ENCODE measurements at regions not wholly inside any gene's neighbourhood (a gene's known extent, or its start where the extent isn't known, plus 50 kb on each side); places are given as distances from the start of the nearest gene placed in this dataset.

DNA sequence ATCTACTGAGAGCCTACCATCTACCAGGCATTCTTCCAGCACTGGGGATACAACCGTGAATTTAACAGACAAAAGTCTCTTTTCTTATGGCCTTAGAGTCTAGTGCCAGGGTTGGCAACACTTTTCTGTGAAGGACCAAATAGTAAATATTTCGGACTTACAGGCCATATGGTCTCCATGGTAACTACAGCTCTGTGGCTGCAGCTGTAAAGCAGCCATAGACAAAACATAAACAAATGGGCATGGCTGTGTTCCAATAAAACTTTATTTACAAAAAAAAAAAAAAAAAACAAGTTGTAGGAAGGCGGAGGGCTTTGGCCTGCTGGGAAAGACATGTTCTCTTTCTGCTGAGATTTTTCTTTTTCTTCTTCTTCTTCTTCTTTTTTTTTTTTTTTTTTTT lies 98.7 kb downstream of the ABCC12 start:
- POLR2A ChIA-PET, result interaction anchor here (0.6 kb wide), 1 partner anchor 14 kb away, joined by 3 read pairs; no protein-coding TSS in a partner anchor
- H3K36me3 Mint-ChIP-seq (ENCODE audit: insufficient read depth, unreplicated experiment), result peaks cover 6% of the 10 kb centered on the region
- no peak overlapping the region for H3K27ac Mint-ChIP-seq (ENCODE audit: unreplicated experiment)
- BruUV-seq (replicated peaks), result no TSS peak
- no peak overlapping the region for H3K4me3 Mint-ChIP-seq (ENCODE audit: unreplicated experiment)
- CTCF ChIA-PET, result interaction anchor here (0.7 kb wide), 1 partner anchor 169 kb away, joined by 6 read pairs; no protein-coding TSS in a partner anchor
- H3K4me3 ChIP-seq (ENCODE audit: low read depth, low read length), result no peak overlapping the region
- H3K27me3 ChIP-seq (replicated peaks; ENCODE audit: control insufficient read depth, insufficient read depth, low read length), result no peaks in the 10 kb centered on the region
- TF ChIP-seq, protein P1, sequence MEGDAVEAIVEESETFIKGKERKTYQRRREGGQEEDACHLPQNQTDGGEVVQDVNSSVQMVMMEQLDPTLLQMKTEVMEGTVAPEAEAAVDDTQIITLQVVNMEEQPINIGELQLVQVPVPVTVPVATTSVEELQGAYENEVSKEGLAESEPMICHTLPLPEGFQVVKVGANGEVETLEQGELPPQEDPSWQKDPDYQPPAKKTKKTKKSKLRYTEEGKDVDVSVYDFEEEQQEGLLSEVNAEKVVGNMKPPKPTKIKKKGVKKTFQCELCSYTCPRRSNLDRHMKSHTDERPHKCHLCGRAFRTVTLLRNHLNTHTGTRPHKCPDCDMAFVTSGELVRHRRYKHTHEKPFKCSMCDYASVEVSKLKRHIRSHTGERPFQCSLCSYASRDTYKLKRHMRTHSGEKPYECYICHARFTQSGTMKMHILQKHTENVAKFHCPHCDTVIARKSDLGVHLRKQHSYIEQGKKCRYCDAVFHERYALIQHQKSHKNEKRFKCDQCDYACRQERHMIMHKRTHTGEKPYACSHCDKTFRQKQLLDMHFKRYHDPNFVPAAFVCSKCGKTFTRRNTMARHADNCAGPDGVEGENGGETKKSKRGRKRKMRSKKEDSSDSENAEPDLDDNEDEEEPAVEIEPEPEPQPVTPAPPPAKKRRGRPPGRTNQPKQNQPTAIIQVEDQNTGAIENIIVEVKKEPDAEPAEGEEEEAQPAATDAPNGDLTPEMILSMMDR (IDR thresholded peaks at IDR 0.05; ENCODE audit: insufficient read depth in 1 of 2, low read depth in 1 of 2, low read length in 1 of 2, severe bottlenecking in 1 of 2, unreplicated experiment in 1 of 2), result no peak
- H3K27me3 Mint-ChIP-seq (ENCODE audit: insufficient read depth, unreplicated experiment), result no peaks in the 10 kb centered on the region
- intact Hi-C loops (cut with micrococcal nuclease; ENCODE audit: unreplicated experiment), result loop anchor here (10.0 kb wide), 1 partner anchor 82 kb away; no protein-coding TSS in a partner anchor
- H3K4me1 Mint-ChIP-seq (ENCODE audit: low read depth, unreplicated experiment), result peaks cover 22% of the 10 kb centered on the region
- no peaks in the 10 kb centered on the region for H3K36me3 ChIP-seq (ENCODE audit: control insufficient read depth, insufficient read depth, low read length)
- DNase-seq, result no peak
- peaks cover 27% of the 10 kb centered on the region for H3K4me1 ChIP-seq
- no peaks in the 10 kb centered on the region for H3K9me3 Mint-ChIP-seq (ENCODE audit: unreplicated experiment)
- H3K9me3 ChIP-seq, result no peaks in the 10 kb centered on the region

DNA sequence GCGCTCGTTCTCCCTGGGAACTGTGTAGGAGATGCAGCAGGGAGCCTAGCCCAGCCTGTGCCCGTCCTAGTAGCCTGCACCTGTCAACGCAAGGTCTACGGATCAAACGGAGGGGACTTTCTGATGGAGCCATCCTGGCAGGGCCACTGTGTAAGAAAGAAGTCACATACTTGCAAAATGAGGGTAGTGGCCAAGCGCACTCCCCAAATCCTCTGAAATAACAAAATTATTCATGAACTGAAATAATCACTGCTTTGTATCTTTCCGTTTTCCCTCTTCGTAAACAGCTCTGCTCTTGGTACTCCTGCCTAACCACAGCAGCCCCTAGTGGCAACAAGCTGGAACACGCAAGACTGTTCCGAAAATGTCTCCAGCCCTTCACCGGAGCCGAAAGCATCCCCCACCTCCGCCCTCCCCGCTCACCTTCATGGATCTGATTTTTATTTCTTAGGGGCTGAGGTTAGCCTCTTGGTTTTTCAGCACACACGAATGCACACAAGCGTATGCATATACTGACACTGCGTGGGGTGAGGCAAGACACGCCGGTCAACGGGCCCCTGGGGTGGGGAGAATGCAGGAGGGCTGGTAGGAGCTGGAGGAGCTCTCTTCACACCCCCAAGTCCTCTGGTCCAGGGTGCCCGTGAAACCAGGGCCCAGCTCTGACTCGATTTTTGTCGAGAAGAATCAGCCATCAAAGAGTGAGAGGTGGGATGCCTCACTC lies 100.8 kb downstream of the ABCC12 start:
- Histone ChIP-seq H3K4me3 (ENCODE audit: low read depth, low read length) (no peak overlapping the region), H3K36me3 (ENCODE audit: control insufficient read depth, insufficient read depth, low read length) (no peaks in the 10 kb centered on the region), H3K4me1 (peaks cover 35% of the 10 kb centered on the region), H3K9me3 (no peaks in the 10 kb centered on the region), H3K27me3 (replicated peaks; ENCODE audit: control insufficient read depth, insufficient read depth, low read length) (no peaks in the 10 kb centered on the region)
- Mint-ChIP-seq H3K27me3 (ENCODE audit: insufficient read depth, unreplicated experiment) (no peaks in the 10 kb centered on the region), H3K27ac (ENCODE audit: unreplicated experiment) (peak overlapping the region; percentile 57), H3K4me3 (ENCODE audit: unreplicated experiment) (no peak overlapping the region), H3K9me3 (ENCODE audit: unreplicated experiment) (no peaks in the 10 kb centered on the region), H3K36me3 (ENCODE audit: insufficient read depth, unreplicated experiment) (peaks cover 6% of the 10 kb centered on the region), H3K4me1 (ENCODE audit: low read depth, unreplicated experiment) (peaks cover 25% of the 10 kb centered on the region)
- POLR2A ChIA-PET, result no interaction called here
- CTCF ChIA-PET, result interaction anchor here (1.0 to 1.3 kb wide), 3 partner anchors 15 to 913 kb away, joined by 3 to 5 read pairs (median 3); no protein-coding TSS in a partner anchor
- DNase-seq, result peak; percentile 44 to 47
- intact Hi-C loops (cut with micrococcal nuclease; ENCODE audit: unreplicated experiment), result loop anchor here (10.0 kb wide), 1 partner anchor 80 kb away; no protein-coding TSS in a partner anchor
- TF ChIP-seq, protein P1 (IDR thresholded peaks at IDR 0.05; ENCODE audit: insufficient read depth in 1 of 2, low read depth in 1 of 2, low read length in 1 of 2, severe bottlenecking in 1 of 2, unreplicated experiment in 1 of 2), result peak; percentile 64 to 82
- BruUV-seq (replicated peaks), result no TSS peak

DNA sequence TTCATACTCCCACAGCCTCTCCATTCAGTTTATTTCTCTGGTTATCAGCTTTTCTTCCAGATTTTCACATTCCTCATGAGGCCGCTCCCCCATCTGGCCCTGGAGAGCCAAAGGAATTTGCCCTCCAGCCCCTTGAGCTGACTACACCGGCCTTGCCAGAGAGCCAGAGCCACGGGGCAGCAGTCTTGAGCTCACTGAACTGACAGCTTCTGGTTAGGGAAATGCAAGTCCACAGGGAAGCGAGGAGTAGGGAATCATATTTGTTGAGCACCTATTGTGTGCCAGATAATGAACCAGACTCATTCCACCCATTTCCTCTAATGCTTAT lies 102.4 kb downstream of the ABCC12 start:
- intact Hi-C loops (cut with micrococcal nuclease; ENCODE audit: unreplicated experiment), result loop anchor here (10.0 kb wide), 1 partner anchor 79 kb away; no protein-coding TSS in a partner anchor
- TF ChIP-seq, protein P1 (IDR thresholded peaks at IDR 0.05; ENCODE audit: insufficient read depth in 1 of 2, low read depth in 1 of 2, low read length in 1 of 2, severe bottlenecking in 1 of 2, unreplicated experiment in 1 of 2), result no peak
- POLR2A ChIA-PET, result no interaction called here
- H3K27ac Mint-ChIP-seq (ENCODE audit: unreplicated experiment), result peak overlapping the region; percentile 66
- H3K27me3 Mint-ChIP-seq (ENCODE audit: insufficient read depth, unreplicated experiment), result no peaks in the 10 kb centered on the region
- no peaks in the 10 kb centered on the region for H3K36me3 ChIP-seq (ENCODE audit: control insufficient read depth, insufficient read depth, low read length)
- no TSS peak for BruUV-seq (replicated peaks)
- no peaks in the 10 kb centered on the region for H3K9me3 ChIP-seq
- DNase-seq, result peak; percentile 81 to 90
- H3K9me3 Mint-ChIP-seq (ENCODE audit: unreplicated experiment), result no peaks in the 10 kb centered on the region
- peaks cover 25% of the 10 kb centered on the region for H3K4me1 Mint-ChIP-seq (ENCODE audit: low read depth, unreplicated experiment)
- no peaks in the 10 kb centered on the region for H3K27me3 ChIP-seq (replicated peaks; ENCODE audit: control insufficient read depth, insufficient read depth, low read length)
- H3K4me3 Mint-ChIP-seq (ENCODE audit: unreplicated experiment), result peak overlapping the region; percentile 49
- H3K36me3 Mint-ChIP-seq (ENCODE audit: insufficient read depth, unreplicated experiment), result peaks cover 6% of the 10 kb centered on the region
- no peak overlapping the region for H3K4me3 ChIP-seq (ENCODE audit: low read depth, low read length)
- CTCF ChIA-PET, result interaction anchor here (0.6 to 1.6 kb wide), 6 partner anchors 23 to 1297 kb away, joined by 3 to 9 read pairs (median 3); no protein-coding TSS in a partner anchor
- H3K4me1 ChIP-seq, result peaks cover 35% of the 10 kb centered on the region

Measured in Caco-2 (cell line).